HG03060 (cell line): ENCODE measurements at regions not wholly inside any gene's neighbourhood (a gene's known extent, or its start where the extent isn't known, plus 50 kb on each side); places are given as distances from the start of the nearest gene placed in this dataset.

ENCODE experiments used
- ATAC-seq: cut with Tn5 transposase; IDR thresholded peaks from one replicate; pipeline ENCODE4 v1.9.1; 2021; ENCODE audit warnings: low read depth, moderate number of reproducible peaks; ENCODE audit not compliant: unreplicated experiment

DNA sequence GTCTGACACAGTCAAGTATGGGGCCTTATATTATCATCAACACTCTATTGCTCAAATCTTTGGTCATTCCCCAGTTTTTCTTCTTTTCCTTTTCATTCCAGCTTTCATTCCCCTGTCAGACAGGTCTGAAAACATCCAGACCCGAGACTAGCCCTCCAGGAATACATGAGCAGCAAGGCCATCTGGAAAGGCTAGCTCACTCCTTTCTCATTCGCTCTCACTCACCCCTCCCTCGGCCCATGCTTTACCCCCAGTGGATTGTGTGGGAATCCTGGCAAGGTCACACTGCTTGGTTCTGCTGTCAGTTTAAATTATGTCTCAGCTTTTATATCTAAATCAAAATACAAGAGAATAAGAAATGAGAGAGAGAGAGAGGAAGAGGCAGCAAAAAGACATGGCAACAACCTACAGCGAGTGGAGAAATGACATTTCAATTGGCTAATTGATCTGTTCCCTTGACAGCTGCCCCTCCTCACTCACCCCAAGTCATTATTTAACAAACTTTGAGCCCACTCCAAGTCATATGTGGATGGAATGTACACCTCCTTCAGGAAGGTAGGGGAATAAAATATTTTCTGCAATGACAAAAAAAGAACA lies 962.2 kb downstream of the TUSC7 start:
- ATAC-seq: no peak

DNA sequence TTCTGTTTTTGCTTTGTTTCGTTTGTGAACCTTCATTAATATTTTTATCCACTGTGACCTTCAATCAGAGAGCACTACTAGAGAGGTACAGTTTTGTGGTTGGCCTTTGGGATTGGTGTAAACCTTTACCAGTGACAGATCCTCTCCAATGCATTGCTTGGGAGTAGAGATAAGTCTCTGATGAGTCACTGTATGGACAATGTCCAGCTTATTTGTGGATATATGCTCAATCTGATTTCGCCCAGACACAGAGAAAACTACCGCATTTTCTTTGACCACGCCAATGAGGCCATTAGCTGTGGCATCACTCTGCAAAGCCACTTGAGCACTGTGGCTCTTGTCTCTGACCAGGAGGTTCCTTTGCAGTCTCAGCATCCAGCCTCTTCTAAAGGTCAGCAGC lies 964.7 kb downstream of the TUSC7 start:
- no peak for ATAC-seq

DNA sequence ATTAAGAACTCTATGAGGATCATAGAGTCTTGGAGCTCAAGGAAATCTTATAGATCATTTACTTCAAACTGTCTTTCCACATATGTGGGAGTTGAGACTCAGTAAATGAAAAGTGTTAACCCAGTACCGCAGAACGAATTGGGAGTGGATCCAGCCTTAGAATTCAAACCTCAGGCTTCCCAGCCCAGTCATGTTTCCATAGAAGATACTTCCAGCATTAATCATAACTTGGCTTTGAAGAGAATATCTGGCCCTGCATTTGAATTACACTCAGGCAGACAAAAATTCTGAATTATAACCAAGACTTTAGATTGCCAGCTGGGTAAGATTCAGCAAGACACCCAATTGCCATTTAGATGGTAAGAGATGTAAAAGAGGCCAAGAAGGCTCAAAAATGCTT lies 972.0 kb downstream of the TUSC7 start:
- ATAC-seq: no peak

DNA sequence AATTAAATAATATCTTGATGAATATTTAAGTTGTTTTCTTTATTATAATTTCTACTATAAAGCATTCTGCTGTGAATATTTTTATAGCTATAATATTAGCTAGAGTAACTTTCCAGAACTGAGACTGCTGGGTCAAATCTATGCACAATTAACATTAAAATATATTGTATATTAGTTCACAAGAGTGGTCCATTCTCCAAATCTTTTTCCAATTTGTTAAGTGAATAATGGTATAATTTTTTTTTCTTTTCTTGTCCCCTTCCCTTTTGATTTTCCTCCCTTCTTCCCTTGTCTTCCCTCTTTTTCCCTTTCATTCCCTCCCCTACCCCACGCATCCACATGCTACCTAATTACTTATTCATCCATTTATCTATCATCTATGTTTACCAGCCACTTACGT lies 977.5 kb downstream of the TUSC7 start:
- ATAC-seq: no peak

DNA sequence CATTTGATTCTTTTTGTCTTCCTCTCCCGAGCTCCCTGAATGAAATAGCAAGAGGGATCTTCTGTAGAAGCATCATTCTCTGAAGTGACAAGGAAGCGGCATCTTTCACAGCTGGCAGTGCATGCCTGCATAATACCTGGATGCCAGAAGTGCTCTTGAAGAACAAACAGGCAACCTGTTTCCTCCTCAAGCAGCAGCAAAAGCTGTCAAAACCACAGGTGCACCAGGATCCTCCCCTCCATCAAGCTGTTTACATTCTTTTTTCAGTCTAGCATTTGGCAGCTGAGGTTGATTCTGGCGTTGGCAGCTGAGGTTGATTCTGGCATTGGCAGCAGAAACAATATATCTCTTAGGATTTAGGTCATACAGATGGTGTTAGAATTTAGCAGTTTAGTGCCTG lies 979.0 kb downstream of the TUSC7 start:
- no peak for ATAC-seq

DNA sequence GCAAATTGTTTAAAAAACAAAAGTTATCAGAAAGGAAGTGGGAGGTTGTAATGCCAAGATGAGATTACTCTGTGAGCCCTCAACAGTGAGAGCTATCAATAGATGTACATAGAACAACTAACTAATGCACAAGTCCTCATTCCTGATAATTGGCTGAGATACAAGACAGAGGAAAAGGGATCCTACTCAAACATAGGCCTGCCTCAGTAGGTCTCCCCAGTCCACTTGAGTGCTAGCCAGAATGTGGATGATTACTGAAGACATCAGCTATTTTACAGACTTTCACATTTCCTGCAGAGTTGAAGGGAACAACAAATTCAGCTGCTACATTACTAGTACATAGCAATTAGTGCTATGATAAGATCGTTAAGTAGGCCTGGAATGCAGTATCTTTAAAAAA lies 981.9 kb downstream of the TUSC7 start:
- ATAC-seq: no peak

DNA sequence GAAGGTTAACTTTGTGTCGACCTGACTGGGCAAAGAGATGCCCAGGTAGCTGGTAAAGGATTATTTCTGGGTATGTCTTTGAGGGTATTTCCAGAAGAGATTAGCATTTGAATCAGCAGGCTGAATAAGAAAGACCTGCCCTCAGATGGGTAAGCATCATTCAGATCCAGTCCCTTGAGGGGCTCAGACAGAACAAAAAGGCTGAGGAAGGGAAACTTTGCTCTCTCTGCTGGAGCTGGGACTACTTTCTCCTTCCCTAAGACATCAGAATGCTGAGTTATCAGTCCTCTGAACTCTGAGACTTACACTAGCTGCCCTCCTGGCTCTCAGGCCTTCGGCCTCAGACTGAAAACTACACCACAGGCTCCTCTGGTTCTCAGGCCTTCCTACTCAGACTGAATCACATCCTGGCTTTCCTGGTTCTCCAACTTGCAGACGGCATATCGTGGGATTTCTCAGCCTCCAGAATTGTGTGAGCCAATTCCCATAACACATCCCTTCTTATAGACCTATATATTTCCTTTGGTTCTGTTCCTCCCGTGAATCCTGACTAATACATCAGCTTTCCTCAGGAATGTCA lies 982.9 kb downstream of the TUSC7 start:
- no peak for ATAC-seq

DNA sequence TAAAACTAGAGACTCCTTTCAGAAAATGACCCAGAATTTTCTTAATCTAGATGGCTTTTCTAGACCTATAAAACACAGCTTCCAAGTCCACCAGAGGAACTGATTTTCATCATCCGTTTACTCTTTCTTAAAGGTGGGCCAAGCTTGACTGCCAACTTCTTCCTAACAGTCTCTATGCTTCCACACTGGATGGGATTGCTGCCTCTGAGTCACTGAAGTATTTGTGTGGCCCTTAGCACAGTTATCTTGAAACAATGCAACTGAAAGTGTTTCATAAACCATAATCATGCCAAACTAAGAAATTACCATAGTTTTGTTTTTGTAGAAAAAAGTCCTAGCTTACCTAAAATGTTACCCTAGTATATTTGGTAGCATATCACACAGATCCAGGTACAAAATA lies 985.7 kb downstream of the TUSC7 start:
- ATAC-seq: no peak

DNA sequence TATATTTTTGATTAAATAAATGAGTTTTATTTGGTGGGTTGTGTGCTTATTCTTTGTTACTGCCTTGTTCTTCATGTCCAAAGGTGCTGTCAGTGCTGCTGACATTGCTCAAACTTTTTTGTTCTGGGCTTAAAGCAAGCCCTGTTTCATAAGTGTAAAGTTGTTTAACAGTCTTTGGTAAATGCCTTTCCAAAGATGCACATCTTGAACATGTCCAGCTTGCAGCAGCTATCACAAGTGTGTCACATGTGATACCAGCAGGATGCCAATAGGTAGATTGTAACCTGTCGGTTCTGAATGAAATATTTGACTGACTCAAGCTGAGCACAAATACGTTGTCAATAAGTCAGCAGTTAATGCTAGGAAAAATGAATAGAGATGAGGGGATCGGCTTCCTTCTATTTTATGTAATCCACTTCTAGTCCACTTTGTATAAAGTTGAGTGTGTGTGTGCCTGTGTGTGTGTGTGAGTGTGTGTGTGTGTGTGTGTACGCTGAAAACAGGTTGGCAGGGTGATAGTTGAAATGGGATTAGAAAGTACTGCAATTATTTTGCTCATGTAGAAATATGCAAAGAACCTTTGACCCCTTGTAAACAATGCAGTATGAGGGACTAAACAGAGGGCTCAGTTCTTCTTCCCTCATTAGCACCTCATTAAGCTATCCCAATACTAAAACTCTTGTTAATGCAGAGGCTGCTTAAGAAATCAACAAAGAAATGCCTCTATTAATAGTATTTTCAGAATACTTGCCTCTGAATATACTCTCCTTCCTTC lies 986.5 kb downstream of the TUSC7 start:
- no peak for ATAC-seq

DNA sequence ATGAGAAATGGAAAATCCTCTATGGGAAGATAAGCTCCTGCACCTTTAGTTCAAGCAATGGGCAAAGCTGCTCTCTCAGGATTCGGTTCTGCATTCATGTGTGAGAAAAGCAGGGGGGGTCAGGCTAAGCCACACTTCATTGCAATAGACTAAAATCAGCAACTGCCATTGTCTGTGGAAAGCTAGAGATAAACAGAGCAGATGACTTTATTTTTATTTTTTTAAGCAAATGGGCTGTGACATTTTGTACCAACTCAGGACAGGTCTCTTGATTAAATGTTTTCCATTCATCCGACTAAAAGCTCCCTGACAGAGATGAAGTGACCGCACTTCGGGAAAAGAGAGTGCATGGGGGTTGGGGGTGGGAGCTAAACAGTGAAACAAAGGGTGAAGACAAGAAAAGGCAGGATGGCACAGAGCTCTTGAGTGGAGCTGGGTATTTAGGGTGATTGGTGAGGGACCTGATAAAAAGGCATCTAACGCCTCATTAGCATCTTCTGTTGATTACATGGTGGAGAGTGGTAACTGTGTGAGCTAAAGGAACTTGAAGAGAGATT lies 987.4 kb downstream of the TUSC7 start:
- ATAC-seq: no peak

DNA sequence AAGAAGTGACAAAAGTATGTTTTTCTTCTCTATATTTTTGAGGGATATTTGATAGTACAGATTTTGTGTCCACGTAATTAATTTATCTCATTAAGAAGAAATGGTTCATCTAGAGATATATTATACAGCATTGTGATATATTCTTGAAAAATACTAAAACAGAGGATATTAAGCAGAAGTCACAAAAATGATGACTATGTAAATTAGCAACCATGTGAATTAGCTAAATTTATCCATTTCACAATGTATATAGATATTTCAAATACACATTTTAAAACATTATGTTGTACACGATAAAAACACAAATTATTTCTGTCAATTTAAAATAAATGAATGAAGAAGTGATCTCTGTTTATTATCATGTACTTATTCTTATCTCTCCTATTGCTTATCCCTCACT lies 989.5 kb downstream of the TUSC7 start:
- no peak for ATAC-seq

DNA sequence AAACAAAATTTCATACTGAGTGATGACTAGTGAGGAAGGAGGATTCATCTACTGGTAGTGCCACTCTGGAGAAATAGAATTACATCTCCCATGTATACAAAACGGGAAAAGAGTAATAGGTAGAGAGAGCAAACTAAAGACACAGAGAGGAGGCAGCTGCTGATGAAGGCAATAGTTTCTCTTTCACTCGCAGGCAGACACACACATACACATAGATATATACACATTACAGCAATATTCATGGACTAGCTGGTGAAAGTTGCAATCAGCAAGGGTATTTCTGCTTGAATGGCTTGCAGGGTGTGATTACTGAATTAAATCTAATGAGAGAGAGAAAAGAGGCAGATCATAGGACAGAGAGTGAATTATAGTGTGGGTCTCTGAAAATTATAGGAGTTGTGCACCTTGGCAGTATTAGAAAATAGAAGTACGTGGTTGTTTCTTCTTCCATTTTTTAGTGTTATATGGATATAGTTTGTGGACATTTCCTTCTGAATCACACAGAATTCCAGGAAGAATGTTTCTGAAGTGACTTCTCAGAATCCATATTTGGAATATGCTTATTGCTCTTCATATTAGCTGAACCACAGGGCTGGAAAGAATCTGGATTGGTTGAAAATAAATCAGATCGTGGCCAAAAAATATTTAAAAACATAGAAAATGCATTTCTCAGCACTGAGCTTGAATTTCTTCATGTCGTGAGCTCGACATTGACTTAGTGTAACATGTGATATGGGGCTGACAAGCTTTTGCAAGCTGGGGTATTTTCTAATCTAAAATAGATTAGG lies 991.2 kb downstream of the TUSC7 start:
- ATAC-seq: no peak

DNA sequence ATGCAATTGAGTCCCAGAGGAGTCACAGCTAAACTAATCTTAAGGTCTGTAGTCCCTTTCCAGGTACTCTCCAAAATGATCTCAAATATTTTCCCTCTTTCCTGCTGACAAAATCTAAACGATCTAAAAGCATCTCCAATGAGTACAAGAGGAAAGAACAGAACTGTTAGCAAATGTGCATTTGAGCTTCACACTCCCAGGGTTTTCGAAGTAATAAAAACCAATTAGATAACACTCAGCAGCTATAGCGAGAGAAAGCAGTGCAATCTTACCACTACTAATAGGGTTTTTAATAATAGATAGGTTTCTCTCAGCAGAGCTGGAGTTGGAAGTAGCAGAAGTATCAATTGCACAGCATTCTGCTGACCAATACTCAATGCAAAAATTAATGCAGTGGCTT lies 995.4 kb downstream of the TUSC7 start:
- ATAC-seq: no peak

DNA sequence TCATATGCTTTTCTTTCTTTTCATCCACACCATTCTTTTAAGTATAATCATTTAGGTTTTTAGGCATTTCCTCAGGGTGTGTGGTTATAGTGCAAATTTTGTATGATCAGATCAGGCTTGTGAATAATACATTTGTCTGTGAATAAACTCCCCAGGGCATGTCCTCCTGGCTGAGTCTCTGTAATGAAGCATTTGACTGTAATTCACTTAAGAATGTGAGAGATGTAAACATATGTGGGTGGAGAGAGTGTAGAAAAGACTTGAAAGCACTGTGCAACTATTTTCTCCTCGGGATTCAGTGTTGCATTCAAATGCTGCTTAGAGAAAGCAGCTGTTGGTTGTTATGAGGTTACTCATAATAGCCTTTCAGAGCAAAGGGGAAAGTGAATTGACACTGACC lies 996.5 kb downstream of the TUSC7 start:
- ATAC-seq: no peak

DNA sequence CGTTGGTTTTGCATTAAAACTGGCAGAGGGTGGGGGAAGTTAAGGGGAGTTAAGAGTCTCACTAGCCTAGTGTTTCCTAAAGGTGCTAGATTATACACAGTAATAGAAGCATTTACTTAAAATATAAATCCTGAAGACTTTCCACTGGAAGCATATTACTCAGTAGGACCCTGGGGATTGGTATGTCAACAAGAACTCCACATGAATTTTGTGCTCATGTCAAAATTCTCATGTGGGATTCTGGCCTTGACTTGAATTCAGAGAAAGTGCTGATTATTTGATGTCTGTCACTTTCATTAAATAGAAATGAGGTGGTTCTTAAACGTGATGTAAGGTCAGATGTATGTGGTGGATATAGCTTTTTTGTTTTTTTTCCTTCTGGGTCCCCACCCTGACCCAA lies 997.2 kb downstream of the TUSC7 start:
- no peak for ATAC-seq

DNA sequence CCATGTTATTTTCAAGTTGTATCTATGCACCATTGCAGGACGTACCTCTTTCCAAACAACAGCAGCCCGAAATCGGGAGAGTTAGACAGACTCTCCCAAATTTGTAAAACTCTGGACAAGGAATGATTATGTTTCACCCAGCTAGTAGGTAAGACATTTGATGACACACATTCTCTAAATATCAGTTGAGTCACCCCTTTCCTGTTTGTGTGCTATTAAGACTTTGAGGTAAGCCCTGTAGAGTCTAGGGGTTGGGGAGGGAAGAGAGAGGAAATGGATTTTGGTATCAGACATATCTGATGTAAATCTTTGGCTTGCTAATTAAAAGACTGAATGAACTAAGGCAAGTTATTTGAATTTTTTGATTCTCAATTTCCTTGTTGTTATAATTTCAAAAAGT lies 999.0 kb downstream of the TUSC7 start:
- ATAC-seq: no peak

DNA sequence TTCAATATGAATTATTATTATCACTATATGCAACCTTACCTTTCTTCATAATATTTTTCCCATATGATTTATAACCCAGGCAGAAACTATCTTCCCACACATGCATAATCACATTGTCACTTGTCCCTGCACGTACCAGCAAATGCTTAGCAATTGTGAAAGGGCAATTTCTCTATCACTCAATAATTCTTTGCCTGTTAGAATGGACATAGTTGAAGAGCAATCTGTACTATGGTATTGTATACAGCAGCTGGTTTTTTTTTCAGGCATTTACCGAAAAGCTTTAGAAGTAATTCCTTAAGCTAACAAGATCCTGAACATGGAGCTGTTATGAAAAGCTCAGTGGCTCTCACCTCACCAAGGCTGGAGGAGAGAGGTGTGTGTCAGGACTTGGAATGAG lies 999.5 kb downstream of the TUSC7 start:
- no peak for ATAC-seq

DNA sequence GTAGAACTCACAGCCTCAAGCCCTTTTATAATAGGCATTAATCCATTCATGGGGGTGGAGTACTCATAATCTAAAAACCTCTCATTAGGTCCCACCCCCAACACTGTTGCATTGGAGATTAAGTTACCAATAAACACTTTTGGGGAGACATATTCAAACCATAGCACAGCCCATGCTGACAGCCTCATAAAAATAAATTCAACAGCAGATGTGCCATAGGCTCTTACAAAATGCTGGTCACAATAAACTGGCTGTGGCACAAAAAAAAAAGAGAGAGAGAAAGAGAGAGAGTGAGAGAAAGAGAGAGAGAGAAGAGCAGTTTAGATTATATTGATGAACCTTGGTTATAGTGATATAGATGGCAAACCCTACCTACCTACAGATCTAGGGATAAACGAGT lies 1000.9 kb downstream of the TUSC7 start:
- ATAC-seq: no peak

DNA sequence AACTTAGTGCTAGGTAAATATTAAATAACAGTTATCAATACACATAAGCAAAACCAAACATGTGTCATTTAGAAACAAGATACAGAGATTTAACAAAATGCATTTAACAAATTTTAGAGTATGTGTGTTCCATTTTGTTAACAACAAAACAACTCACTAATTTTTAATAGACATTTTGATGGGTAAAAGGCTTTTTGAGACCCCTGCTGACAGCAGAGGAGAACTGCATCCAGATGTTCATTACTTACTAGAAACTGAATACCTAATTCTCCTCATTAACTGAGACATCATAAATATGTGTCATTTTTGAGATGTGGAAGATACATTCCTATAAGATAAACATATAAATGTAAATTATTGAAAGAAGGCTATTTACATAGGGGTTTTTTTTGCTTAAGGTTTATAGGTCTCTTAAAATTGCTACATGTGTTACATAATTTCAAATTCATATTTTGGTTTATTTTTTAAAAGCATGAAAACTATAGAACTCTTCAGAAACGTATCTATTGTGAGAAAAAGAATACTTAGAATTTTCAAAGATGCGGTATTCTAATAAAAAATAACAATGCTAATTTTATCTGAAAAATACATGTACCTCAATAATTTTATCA lies 1009.8 kb downstream of the TUSC7 start:
- ATAC-seq: no peak

DNA sequence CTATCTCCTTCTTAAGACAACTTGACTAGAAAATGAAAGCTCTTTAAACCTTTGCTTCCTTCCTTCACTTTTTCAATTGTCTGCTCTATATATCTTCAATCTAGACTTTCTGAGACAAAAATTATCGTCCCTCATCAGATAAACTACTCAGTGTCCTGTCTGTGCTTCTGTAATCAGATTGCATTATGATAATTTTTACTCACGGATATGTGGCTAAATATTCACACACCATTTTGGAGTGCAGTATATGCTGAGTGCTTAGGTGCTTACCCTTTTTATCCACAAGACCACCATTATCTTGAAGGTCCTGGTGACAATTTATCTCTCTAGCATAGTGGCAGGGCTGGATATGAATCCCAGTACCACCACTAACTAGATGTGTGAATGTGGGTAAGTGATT lies 1012.3 kb downstream of the TUSC7 start:
- ATAC-seq: no peak

DNA sequence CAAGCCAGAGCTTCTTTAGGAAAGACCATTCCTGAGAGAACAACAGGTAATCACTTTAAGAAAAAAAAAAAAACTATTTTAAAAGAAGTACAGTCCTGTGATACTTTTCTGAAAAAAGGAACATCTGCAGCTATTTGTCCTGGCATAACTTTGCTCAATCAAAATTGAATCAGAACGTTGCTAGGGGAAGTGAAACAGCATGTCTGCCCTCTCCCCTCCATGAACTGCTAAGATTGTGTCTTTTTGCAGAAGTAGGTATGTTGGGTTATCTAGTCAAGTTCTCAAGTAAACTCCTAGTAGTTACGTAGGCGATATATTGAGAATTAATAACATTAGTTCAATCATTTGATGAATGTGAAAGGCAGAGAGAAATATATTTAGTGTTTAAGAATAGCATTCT lies 1013.3 kb downstream of the TUSC7 start:
- no peak for ATAC-seq
